ENCODE measurements at regions not wholly inside any gene's neighbourhood (a gene's known extent, or its start where the extent isn't known, plus 50 kb on each side); places are given as distances from the start of the nearest gene placed in this dataset.

- TF ChIP-seq TCF12 (IDR thresholded peaks at IDR 0.05; ENCODE audit: low read depth) (no peak), MAX (IDR thresholded peaks at IDR 0.05) (no peak), CEBPB (IDR thresholded peaks at IDR 0.05) (no peak), EP300 (IDR thresholded peaks at IDR 0.05; ENCODE audit: borderline replicate concordance) (no peak), YY1 (IDR thresholded peaks at IDR 0.05; ENCODE audit: low read depth) (no peak), USF1 (IDR thresholded peaks at IDR 0.05) (no peak), REST (IDR thresholded peaks at IDR 0.05; ENCODE audit: low read depth) (no peak), EGR1 (IDR thresholded peaks at IDR 0.05) (no peak), TAF1 (IDR thresholded peaks at IDR 0.05; ENCODE audit: low read depth) (no peak)
These were observed 495.4 kb upstream of the TMEM132C start for GRCh38 chr12:127771546-127771945.
